ENCODE measurements at regions not wholly inside any gene's neighbourhood (a gene's known extent, or its start where the extent isn't known, plus 50 kb on each side); places are given as distances from the start of the nearest gene placed in this dataset.

DNA sequence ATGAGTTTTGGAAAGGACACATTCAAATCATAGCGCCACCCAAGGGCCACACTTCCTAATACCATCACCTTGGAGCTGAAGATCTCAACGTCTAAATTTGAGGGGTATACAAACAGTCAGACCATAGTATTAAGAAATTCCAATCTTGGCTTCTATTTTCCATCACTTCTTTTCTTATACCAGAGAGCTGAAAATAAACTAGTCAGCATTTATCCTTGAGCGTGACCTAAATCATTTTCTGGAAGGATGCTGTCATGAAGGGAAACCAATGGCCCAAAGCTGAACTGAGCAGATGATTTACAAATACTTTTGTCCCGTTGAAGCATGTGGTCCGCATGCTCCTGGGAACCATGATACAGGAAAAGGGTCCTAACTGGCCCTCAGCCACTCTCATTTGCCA is 921.9 kb downstream of the CCSER2 start:
- TF ChIP-seq, protein P1, sequence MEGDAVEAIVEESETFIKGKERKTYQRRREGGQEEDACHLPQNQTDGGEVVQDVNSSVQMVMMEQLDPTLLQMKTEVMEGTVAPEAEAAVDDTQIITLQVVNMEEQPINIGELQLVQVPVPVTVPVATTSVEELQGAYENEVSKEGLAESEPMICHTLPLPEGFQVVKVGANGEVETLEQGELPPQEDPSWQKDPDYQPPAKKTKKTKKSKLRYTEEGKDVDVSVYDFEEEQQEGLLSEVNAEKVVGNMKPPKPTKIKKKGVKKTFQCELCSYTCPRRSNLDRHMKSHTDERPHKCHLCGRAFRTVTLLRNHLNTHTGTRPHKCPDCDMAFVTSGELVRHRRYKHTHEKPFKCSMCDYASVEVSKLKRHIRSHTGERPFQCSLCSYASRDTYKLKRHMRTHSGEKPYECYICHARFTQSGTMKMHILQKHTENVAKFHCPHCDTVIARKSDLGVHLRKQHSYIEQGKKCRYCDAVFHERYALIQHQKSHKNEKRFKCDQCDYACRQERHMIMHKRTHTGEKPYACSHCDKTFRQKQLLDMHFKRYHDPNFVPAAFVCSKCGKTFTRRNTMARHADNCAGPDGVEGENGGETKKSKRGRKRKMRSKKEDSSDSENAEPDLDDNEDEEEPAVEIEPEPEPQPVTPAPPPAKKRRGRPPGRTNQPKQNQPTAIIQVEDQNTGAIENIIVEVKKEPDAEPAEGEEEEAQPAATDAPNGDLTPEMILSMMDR (IDR thresholded peaks at IDR 0.05), result no peak
- no peak for TF ChIP-seq POLR2A (IDR thresholded peaks at IDR 0.05)
